Fibroblast of lung (primary cell): ENCODE measurements at regions not wholly inside any gene's neighbourhood (a gene's known extent, or its start where the extent isn't known, plus 50 kb on each side); places are given as distances from the start of the nearest gene placed in this dataset.

ENCODE experiments used
- DNase-seq, 2 donors: peaks; one replicate each; pipeline versions ENCODE4 v3.0.0 to v3.0.0-alpha.2; 2010; ENCODE audit warnings: low read depth in 2 of 2
- H2AFZ ChIP-seq: 2 replicates; pipeline ENCODE4 v1.5.1; 2012; ENCODE audit warnings: low read length, control low read depth, inconsistent platforms
- H3K27ac ChIP-seq: 2 replicates; pipeline ENCODE4 v1.5.1; 2011; ENCODE audit warnings: low read length, control low read depth; ENCODE audit not compliant: insufficient read depth
- H3K27me3 ChIP-seq: 2 replicates; pipeline ENCODE4 v1.5.1; 2011; ENCODE audit warnings: mild to moderate bottlenecking, low read length; ENCODE audit not compliant: control insufficient read depth, insufficient read depth
- H3K36me3 ChIP-seq: 2 replicates; pipeline ENCODE4 v1.5.1; 2011; ENCODE audit warnings: low read length; ENCODE audit not compliant: control insufficient read depth, insufficient read depth
- H3K4me1 ChIP-seq: 2 replicates; pipeline ENCODE4 v1.5.1; 2011; ENCODE audit warnings: low read length; ENCODE audit not compliant: control insufficient read depth, insufficient read depth; ENCODE audit errors: extremely low read depth
- H3K4me2 ChIP-seq: 2 replicates; pipeline ENCODE4 v1.5.1; 2011; ENCODE audit warnings: low read length, control low read depth; ENCODE audit not compliant: insufficient read depth; ENCODE audit errors: extremely low read depth
- H3K4me3 ChIP-seq, 4 experiments: fragments of 200-600 bp in 1 of 4; sonication (generic) in 1 of 4; replicated peaks in 1 of 4; 2 replicates each; pipeline ENCODE4 v1.5.1; 2011 to 2016; ENCODE audit warnings: low read length in 4 of 4, low read depth in 3 of 4, mild to moderate bottlenecking in 3 of 4, control low read depth in 2 of 4, inconsistent platforms in 1 of 4, mixed read lengths in 1 of 4; ENCODE audit not compliant: insufficient read depth in 1 of 4; ENCODE audit errors: control extremely low read depth in 1 of 4
- H3K79me2 ChIP-seq: 2 replicates; pipeline ENCODE4 v1.5.1; 2012; ENCODE audit warnings: mild to moderate bottlenecking, low read length, inconsistent platforms; ENCODE audit not compliant: control insufficient read depth, insufficient read depth
- H3K9ac ChIP-seq: 2 replicates; pipeline ENCODE4 v1.5.1; 2011; ENCODE audit warnings: mild to moderate bottlenecking, low read length, control low read depth; ENCODE audit not compliant: insufficient read depth
- H3K9me3 ChIP-seq: 2 replicates; pipeline ENCODE4 v1.5.1; 2012; ENCODE audit warnings: low read depth, low read length; ENCODE audit not compliant: control insufficient read depth, insufficient read depth
- H4K20me1 ChIP-seq: 2 replicates; pipeline ENCODE4 v1.5.1; 2011; ENCODE audit warnings: low read length; ENCODE audit not compliant: control insufficient read depth, insufficient read depth; ENCODE audit errors: extremely low read depth
- EZH2 ChIP-seq: IDR thresholded peaks from 2 replicates; pipeline ENCODE4 v1.5.1; 2012; ENCODE audit warnings: low read length, control low read depth, mild to moderate bottlenecking; ENCODE audit errors: missing control alignments
- TF ChIP-seq, protein P1 (sequence below), 2 donors: IDR thresholded peaks in 1 of 2; conservative IDR thresholded peaks in 1 of 2; 1 replicate in 1 of 2; 2 replicates in 1 of 2; pipeline ENCODE4 v1.5.1; 2011 to 2012; ENCODE audit warnings: low read length in 2 of 2, control low read depth in 1 of 2, inconsistent platforms in 1 of 2, low read depth in 1 of 2, mild to moderate bottlenecking in 1 of 2

GRCh38 chr1:30400507-30400906 is 322.9 kb downstream of the MATN1 start:
- no peaks in the 10 kb centered on the region for H3K36me3 ChIP-seq
- no peaks in the 10 kb centered on the region for H3K27me3 ChIP-seq

GRCh38 chr1:30399026-30399425 is 324.4 kb downstream of the MATN1 start:
- no peaks in the 10 kb centered on the region for H3K79me2 ChIP-seq
- no peak for DNase-seq
- H3K4me2 ChIP-seq, result no peak overlapping the region
- H4K20me1 ChIP-seq, result no peaks in the 10 kb centered on the region
- no peaks in the 10 kb centered on the region for H3K9me3 ChIP-seq
- no peaks in the 10 kb centered on the region for H3K27me3 ChIP-seq
- H3K27ac ChIP-seq, result no peak overlapping the region
- no peak overlapping the region for H3K9ac ChIP-seq
- no peak overlapping the region for H2AFZ ChIP-seq
- H3K36me3 ChIP-seq, result no peaks in the 10 kb centered on the region
- no peaks in the 10 kb centered on the region for H3K4me1 ChIP-seq
- TF ChIP-seq, protein P1, sequence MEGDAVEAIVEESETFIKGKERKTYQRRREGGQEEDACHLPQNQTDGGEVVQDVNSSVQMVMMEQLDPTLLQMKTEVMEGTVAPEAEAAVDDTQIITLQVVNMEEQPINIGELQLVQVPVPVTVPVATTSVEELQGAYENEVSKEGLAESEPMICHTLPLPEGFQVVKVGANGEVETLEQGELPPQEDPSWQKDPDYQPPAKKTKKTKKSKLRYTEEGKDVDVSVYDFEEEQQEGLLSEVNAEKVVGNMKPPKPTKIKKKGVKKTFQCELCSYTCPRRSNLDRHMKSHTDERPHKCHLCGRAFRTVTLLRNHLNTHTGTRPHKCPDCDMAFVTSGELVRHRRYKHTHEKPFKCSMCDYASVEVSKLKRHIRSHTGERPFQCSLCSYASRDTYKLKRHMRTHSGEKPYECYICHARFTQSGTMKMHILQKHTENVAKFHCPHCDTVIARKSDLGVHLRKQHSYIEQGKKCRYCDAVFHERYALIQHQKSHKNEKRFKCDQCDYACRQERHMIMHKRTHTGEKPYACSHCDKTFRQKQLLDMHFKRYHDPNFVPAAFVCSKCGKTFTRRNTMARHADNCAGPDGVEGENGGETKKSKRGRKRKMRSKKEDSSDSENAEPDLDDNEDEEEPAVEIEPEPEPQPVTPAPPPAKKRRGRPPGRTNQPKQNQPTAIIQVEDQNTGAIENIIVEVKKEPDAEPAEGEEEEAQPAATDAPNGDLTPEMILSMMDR (conservative IDR thresholded peaks at IDR 0.05 in 1 of 2, IDR thresholded peaks at IDR 0.05 in 1 of 2; ENCODE audit: low read depth in 1 of 2, low read length in 2 of 2), result no peak
- TF ChIP-seq EZH2, result no peak
- no peak overlapping the region for H3K4me3 ChIP-seq

More at GRCh38 chr1:30400507-30400906, 322.9 kb downstream of the MATN1 start:
- no peak overlapping the region for H3K4me3 ChIP-seq
- H2AFZ ChIP-seq, result no peak overlapping the region
- no peaks in the 10 kb centered on the region for H3K79me2 ChIP-seq
- no peak overlapping the region for H3K4me2 ChIP-seq
- no peak overlapping the region for H3K27ac ChIP-seq
- no peak for TF ChIP-seq EZH2
- TF ChIP-seq, protein P1 (conservative IDR thresholded peaks at IDR 0.05 in 1 of 2, IDR thresholded peaks at IDR 0.05 in 1 of 2; ENCODE audit: low read depth in 1 of 2, low read length in 2 of 2), result no peak
- no peak for DNase-seq
- no peaks in the 10 kb centered on the region for H3K4me1 ChIP-seq
- H3K9ac ChIP-seq, result no peak overlapping the region
- H3K9me3 ChIP-seq, result no peaks in the 10 kb centered on the region
- H4K20me1 ChIP-seq, result no peaks in the 10 kb centered on the region

DNA sequence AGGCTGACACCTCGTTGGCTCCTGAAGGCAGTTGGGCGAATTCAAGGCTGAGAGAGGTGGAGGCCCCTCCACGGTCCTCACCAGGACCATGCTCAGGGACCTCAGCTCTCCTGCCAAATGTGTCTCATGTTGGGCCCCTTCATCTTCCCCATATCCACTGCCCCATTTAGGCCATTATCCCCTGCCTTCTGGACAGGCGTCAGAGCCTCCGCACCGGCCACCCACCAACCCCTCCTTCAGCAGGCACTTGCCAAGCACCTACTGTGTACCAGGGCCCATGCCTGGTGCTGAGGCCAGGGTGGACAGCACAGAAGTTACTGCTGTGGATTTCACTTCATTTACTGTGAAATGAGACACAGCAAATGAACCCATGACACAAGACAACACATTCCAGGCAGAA is 325.8 kb downstream of the MATN1 start:
- Histone ChIP-seq H3K36me3 (no peaks in the 10 kb centered on the region), H2AFZ (no peak overlapping the region), H3K79me2 (no peaks in the 10 kb centered on the region), H3K4me1 (no peaks in the 10 kb centered on the region), H3K27me3 (no peaks in the 10 kb centered on the region), H4K20me1 (no peaks in the 10 kb centered on the region), H3K4me2 (no peak overlapping the region), H3K4me3 (no peak overlapping the region), H3K27ac (no peak overlapping the region), H3K9me3 (no peaks in the 10 kb centered on the region), H3K9ac (no peak overlapping the region)
- DNase-seq, result no peak
- TF ChIP-seq, protein P1 (conservative IDR thresholded peaks at IDR 0.05 in 1 of 2, IDR thresholded peaks at IDR 0.05 in 1 of 2; ENCODE audit: low read depth in 1 of 2, low read length in 2 of 2), result no peak
- no peak for TF ChIP-seq EZH2
